Fibroblast of peridontal ligament (primary cell): ENCODE measurements at regions not wholly inside any gene's neighbourhood (a gene's known extent, or its start where the extent isn't known, plus 50 kb on each side); places are given as distances from the start of the nearest gene placed in this dataset.

Experiments used
- DNase-seq: peaks from one replicate; pipeline ENCODE4 v3.0.0-alpha.2; 2010; ENCODE audit errors: extremely low read depth

DNA sequence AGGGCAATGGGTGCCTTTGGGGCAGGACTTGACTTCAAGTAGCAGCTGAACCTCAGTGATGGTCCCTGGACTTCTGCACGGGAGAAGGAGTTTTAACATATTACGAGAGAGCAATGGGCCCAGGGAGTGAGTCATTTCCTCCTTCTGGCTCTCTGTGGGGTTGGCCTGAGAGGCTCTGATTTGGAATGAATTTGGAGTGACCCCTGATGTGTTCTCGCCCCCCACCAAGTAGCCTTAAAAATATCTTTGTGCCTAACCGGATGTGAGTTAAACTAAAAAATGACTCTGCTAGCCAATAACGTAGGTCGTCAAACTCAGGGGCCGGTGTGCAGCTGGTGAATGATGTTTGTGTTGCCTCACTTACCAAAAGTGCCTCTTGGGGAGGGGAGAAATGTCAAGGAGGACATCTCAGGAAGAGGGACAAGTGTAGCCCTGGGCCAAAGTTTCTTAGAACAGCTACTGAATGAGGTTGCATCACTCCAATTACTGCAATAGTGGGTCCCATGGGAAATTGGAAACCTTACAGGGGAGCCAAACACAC, 656.6 kb downstream of the INHBA start:
- no peak for DNase-seq

DNA sequence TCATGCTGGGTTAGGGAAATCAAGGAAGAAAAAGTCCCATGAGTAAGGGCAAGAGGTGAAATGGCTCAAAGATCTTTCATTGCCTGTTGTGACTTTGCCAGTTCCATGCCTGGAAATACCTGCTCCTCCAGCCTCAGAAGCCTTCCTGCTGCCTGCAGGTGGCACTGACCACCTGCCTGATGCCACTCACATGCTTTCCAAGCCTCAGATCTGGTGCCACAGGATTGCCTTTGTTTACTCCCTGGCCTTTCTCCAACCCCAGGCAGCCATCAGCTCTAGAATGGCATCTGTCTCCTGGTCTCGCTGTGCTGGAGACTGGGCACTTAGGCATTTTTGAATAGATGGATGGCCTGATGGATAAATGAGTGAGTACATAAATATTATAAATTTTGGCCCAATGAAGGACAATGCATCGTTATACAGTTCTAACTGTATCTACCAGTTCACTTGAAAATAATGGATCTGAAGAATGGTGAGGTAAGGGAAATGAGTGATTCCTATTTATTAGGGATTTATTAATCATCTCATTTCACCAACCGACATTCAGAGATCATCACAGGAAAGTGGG, 657.2 kb downstream of the INHBA start:
- no peak for DNase-seq

DNA sequence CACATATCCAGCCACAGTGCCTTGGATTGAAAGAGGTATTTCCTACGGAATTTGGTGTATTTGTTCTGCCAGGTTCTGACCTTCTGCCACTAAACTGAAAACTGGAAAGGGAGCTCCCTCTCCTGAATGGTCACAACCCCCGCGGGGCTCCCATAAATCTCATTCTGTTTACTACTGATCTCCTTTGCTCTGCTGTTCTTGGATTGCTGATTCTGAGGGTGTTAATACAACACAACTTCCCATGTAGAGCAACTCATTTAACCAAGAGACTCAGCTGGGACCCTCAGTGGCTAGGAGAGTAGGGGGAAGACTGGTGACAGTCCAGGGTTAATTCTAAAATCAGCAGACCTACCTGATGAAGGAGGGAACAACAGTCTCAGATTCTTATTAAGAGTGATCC, 662.9 kb downstream of the INHBA start:
- DNase-seq: no peak

DNA sequence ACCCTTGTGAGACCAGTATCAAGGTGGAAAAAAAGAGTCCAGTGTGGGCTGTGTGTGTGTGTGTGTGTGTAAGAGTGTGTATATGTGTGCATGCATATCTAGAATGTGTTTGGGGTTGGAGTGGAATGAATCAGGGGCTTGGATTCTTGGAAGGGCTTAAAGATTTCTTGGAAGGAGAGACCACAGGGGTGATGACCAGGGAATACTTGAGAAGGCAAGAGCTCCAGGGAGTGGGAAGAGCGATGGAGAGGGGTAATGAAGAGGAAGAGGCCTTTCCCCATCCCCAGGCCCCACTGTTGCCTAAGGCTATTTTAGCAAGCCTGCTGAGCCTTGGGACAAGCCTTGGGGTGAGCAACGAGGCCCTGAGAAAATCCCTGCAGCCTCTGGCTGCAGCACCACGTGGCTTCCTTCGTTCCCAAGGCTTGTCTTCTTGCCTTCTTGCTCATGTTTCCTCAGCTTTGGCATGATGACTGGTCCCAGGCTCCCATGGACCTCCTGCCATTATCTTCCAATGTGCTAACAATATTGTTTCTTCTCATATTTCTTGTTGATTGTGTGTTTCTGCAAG, 663.4 kb downstream of the INHBA start:
- DNase-seq: peak; percentile 77

DNA sequence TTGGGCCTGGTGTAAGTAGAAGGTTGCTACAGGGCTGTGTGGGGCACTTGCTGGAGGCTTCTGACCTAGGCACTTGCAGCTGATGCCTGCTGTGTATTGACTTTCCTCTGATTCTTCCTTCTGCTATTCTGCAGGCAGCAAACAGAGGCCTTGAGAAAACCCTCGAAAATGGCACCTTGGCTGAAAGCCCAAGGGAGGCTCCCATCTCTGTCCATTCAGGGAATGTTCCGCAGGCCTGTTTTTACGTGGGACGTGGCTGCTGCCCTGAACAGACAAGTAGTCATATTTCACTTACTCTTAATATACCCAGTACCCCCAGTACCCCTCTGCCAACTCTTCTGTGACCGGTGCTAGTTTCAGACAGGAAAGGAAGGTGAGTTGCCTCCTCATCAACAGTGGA, 664.7 kb downstream of the INHBA start:
- no peak for DNase-seq

DNA sequence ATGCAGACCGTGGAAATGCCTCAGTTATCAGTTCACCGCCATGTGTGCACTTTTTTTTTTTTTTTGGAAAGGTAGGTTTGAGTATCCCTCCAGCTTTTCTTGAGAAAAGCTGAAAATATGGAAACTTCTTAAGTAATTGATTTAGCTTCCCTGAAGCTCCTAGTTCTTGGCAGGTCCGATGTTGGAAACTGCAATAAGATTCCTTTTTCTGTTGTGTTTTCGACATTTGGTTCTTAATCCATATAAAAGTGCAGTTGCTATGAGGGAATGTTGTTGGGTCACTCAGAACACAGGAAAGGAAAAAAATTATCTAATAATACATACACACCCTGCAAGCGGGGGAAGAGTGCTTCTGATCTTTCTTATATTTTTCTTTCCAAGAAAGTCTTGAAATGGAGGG, 665.2 kb downstream of the INHBA start:
- no peak for DNase-seq

DNA sequence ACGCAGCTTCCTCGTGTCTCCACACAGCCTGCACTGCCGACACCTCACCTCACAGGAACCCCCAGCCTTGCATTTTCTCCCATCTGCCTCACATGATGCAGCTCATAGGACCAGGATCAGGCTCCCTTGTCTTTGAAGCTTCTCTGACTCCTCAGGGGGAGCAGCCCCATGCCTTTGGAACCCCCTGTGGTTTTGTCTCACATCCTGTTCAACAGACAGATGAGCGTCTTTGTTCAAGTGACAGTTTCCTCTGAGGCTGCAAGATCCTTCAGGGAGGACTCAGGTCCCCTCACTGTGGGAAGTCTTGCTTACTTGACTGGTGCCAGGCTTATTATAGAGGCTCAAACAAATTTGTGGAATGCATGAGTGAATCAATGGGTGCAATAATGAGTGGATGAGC, 667.1 kb downstream of the INHBA start:
- DNase-seq: no peak

DNA sequence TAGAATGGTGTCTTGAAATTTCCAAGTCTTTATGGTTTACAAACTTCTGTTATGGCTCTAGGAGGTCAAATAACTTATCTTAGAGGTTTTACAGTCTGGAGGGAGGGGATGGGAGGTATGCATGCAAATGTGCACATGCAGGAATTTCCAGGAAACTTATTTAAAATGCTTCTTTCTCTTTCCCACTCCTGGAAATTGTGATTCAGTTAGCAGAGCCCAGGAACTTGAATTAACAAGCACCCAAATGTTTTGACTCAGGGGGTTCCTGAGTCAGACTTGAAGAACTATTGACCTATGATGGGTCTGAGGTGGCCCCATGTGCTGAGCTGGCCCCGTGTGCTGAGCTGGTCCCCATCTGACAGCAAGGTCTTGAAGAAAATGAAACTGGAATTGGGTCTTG, 669.4 kb downstream of the INHBA start:
- no peak for DNase-seq

DNA sequence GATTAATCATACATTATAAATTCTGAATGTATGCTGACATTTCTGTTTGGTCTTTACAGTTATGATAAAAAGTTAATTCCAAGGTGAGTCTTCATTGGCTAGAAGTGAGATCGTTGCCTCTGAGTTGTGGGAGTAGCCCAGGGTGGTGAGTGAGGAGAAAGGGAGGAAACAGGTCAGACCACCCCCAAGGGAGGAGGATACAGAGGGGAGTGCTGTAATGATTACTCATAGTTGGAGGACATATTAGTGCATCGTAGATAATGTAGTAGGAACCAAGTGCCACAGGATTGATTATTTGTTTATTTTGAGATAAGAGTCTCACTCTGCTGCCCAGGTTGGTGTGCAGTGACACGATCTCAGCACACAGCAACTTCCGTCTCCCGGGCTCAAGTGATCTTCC, 672.2 kb downstream of the INHBA start:
- no peak for DNase-seq

DNA sequence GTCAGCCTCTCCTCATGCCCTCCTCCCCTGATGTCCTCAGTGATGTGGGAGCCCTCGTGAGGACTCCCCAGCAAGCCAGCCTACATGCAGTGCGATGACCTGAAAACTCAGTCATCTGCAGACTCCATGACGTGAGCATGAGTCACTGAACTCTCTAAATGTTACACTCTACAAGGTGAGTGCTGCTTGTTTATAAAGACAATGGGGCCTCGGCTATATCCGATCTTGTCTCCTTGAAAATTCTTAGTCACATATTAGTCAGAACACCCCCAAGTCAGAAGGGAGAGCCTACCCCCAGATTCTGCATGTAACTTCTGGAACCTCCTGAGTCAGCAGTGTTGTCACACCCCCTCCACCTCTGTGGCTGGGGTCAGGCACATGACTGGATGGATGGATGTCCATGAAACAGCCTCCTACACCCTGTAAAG, 673.8 kb downstream of the INHBA start:
- DNase-seq: peak; percentile 80

DNA sequence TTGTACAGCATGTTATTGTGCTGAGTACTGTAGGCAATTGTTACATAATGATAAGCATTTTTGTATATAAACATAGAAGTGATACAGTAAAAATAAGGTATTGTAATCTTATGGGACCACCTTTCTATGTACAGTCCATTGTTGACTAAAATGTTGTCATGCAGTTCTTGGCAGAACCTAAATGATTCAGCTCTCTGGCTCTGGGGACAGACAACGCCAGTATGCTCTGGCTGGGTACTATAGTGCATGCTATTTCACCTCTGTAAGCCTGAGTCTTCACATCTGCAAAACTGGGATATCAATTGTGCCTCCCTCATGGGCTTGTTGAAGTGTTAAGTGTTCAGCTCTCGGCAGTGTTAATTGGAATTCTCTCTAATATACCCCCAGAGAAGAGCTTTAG, 674.3 kb downstream of the INHBA start:
- DNase-seq: no peak

DNA sequence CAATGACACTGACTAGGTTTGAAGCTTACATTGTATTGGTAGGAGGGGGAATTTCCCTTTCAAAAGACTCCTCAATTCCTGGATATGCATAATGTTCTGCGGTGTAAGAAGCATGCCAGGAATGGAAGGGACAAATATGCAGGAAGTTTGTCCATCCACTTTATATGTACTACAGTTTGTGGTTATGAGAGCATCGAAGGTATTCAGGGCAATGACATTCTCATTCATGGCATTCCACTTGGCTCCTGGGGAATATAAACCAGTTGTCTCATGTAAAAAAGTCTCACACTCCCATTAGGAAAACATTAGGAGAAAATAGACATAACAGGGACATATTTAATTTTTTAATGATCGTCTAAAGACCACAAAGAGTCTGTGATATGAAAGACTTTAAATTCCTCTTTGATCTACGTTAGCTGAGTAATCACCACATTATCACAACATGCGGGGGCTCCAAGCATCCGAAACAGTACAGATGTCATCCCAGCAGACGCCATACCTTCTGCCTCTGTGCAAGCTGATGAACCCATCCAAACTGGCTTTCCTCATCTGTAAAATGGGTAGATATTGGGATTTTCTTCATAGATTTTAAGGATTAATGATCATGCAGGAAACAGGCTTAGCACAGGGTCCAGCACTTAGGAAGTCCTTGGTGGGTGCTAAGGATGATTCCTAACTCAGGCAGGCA, 675.3 kb downstream of the INHBA start:
- peak; percentile 87 for DNase-seq

DNA sequence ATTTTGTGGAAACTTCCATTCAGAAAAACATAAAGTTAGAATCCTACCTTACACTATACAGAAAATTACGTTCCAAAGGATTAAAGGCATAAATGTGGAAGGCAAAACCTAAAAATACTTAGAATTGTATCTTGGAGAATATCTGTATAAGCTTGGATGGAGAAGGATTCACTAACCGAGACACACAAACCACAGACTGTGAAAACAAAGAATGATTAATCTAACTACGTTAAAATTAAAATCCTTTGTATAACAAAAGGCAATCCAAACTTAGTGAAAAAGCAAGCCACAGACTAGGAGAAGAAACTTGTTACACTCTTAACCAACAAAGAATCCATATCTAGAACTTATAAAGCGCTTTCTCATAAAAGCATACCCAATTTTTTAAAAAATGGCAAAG, 678.8 kb downstream of the INHBA start:
- no peak for DNase-seq

DNA sequence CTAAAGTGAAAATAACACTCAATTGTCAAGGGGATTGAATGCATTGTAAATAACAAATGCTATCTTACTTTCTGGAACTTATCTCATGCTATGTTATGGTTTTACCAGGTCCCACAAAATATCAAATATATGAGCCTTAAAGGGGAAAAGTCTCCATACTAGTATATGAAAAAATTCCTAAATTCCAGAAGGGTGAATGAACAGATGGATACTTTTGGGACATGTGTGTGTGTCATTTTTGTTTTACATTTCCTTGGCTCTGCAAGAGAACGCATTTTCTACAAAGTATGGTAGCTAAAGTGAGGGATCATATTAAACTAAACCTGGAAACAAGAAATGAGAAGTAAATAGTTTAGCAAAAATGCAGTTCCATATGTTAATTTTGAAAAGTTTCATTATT, 682.8 kb downstream of the INHBA start:
- DNase-seq: no peak

DNA sequence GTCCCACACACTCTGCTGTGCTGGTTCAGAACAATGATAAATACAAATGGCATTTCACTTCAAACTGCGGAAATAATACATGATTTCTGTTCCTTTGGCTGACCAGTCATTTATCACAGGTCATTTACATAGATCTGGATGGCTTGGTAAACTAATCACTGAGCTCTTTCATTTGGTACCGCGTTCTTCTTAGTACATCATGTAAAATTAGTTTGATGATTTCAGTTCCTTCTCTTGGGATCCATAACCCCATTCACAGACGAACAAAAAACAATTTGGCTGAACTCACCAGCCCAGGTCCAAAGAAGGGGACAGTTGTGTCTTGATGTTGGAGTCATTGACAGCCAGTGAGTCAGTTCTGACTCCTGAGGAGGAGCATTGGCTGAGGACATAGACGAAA, 689.8 kb downstream of the INHBA start:
- DNase-seq: no peak

DNA sequence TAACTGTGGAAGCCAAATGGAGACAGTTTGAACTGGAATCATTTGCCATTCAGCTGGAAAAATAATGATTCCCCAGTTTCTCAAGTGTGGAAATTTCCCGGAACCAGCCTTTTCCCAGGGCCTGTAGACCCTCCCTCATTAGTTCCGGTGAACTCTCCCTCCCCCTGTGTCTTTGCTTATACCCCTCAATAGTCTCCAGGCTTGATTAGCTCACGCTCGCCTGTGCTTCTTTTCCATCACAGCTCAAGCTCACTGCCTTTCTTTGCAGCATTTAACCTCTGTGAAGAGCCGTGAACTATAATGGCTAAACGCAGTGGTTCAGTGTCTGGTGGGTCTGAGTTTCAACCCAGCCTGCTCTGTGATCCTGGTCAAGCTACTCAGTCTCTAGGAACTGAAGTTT, 690.8 kb downstream of the INHBA start:
- no peak for DNase-seq

DNA sequence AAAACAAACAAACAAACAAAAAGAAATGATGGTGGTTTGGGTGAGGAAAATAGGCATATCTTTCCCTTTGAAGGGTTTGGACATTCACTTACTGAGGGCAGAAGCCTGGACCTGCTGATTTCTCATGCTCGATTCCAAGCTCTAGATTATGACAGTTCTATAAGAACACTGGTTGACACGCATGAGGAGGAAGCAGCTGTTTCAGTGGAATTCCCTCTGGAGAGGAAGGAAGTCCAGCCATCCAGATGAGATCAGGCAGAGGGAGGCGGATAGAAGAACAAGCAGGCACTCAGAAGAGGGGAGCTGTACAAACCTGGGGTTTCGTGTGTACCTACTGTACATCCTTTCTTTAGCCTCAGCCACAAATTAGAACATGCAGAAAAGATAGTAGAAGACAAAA, 691.9 kb downstream of the INHBA start:
- peak; percentile 72 for DNase-seq

DNA sequence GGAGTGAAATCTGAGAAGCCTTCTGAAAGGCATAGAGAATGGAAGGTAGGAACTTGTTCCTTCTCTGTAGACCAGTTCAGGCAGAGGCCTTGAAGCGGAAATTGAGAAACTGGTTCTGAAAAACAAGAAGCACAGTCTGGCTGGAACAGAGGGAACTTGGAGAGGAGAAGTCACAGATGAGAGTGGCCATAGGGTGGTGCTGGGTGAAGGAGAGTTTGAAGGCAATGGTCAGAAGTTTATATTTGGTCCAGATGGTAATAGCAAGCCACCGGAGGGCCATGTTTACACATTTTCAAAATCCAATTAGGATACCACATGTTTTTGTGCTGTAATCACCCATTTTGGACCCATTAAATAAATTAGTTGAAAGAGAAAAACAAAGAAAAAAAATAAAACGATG, 692.5 kb downstream of the INHBA start:
- peak; percentile 82 for DNase-seq

DNA sequence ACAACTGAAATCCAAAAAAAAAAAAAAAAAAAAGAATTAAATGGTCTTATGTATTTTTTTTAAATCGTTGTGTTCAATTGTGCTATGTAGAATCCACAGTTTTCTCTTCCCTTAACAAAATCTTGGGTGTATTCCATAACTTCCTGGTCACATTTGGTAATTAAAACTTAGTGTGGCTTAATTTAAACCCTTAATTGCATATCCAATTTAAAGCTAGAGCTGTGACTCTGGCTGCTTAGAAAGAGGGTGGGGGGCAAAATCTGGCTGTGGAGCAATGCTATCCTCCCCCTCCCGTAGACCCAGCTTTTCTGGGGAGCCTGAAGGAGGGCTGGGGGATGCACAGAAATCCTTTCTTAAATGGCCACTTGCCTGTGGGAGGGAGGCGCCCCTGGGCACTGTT, 695.1 kb downstream of the INHBA start:
- no peak for DNase-seq

DNA sequence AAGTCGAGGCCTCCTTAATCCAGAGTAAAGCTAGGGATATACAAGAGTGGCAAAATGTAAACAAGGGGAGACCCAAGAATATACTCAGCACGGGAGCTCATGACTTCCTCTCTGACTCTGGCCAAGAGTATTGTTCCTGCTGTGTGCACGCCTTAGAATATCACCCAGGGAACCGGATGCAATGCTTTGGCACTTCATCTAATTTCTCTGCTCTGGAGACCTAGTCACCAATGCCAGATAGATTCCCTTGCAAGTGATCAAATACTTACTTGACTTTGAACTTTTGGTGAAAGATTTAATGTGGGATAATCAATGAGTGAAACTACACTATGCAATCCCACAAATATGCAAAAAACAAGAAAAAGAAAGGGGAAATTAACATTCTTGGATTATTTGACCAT, 695.5 kb downstream of the INHBA start:
- DNase-seq: peak; percentile 64

DNA sequence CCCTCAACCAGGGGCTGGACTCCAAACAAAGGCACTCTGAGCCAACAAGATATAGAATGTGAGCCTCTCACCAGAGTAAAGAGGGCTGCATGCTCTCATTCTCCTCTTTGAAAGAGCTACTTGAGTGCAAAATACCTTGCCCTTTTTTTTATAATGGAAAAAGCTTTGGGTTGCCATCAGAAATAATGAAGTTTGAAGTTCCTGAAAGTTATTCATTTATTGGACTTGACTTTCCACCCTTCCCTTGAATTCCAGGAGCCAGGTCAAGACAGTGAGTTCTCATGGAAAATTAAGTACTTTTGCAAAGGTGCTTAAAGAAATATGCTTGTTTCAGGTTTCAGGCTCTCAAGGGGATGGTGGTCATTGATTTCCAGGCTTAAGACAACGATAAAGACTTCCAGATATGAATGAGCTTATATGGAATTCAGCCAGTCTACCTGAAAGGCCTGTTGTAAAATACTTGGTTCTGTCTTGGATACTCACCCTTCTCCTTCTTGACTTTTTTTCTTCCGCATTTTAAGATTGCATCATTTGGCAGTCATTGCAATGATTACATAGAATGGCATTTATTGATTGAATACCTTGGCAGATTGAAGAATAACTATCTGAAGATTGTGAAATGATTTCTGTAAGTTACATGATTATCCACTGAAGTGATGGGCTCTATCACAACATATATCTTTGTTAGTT, 696.4 kb downstream of the INHBA start:
- DNase-seq: peak; percentile 64

DNA sequence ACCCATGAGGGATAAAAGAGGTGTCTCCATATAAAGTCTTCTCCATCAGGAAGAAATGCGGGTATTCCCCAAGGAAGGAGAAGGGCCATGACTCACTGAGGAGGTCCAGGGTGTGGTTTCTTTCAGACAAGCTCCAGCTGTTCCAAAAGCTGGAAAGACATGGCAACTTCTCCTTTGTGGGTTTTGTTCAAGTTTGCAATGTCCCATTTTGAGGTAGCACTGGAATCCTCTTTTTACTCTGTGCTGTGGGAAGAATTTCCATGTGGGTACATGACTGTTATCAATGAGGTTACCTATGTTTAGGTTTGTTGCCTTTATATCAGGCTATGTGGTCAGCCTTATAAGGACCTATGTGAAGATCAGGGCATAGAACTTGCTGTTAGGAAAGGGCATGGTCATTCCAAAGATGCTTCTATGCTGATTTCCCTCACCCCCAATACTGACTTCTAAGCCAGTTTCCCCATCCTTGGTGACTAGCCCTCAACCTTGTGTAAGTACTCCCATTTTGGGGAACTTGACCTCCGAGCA, 697.5 kb downstream of the INHBA start:
- DNase-seq: peak; percentile 93

DNA sequence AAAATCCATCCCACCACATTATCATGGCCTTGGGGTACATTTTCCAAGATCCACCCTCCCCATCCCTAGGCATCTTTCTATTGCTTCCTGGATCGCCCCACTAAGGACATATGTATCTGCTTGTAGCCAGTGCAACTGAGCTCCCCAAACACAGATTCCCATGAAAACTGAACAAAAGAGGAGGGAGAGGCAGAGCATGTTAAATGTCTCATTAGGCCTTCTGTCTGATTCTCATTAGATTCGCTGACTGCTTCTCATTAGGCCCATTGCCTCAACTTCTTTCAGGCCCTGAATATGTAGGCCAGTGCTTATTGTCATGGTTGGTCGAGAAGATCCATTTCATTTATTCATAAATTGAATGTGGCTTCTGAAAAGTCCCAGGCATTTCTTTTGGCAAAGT, 698.9 kb downstream of the INHBA start:
- no peak for DNase-seq
